A549 (cell line): ENCODE measurements at regions not wholly inside any gene's neighbourhood (a gene's known extent, or its start where the extent isn't known, plus 50 kb on each side); places are given as distances from the start of the nearest gene placed in this dataset.

Experiments
- ATAC-seq, 2 experiments: fragments of 200-7000 bp in 1 of 2; fragments of >200 bp in 1 of 2; cut with Nextera tagmentation in 1 of 2; cut with Tn5 transposase in 1 of 2; 3 replicates each; pipeline versions ENCODE4 v1.8.0 to v1.9.1; 2018 to 2020; ENCODE audit warnings: mild to moderate bottlenecking in 1 of 2, moderate library complexity in 1 of 2
- CTCF ChIA-PET: fragments of 300-600 bp; sonication (Branson Sonifier 250); formaldehyde crosslinking; extraction: SDS; loops from one replicate; lab custom pipeline; 2021; ENCODE audit warnings: antibody characterized with exemption, inconsistent platforms; lab: Yijun Ruan, JAX
- POLR2A ChIA-PET: fragments of 350-600 bp; formaldehyde crosslinking; extraction: SDS; loops from one replicate; lab custom pipeline; 2021; ENCODE audit warnings: antibody characterized with exemption, inconsistent platforms; lab: Yijun Ruan, JAX
- DNase-seq, 2 experiments: peaks; one replicate each; pipeline versions ENCODE4 v3.0.0 to v3.0.0-alpha.2; 2011 to 2016; ENCODE audit warnings: low read depth in 1 of 2, low spot score in 1 of 2
- FAIRE-seq: peaks from 2 replicates; lab custom pipeline; 2011; peaks lifted over from hg19 to GRCh38; lab: Jason Lieb, UNC
- H3K27ac ChIP-seq, 2 experiments: fragments of >200 bp; sonication (Bioruptor Twin); formaldehyde crosslinking; 3 replicates each; pipeline ENCODE4 v1.5.1; 2016 to 2017
- H3K4me1 ChIP-seq: fragments of >200 bp; sonication (Bioruptor Twin); formaldehyde crosslinking; 3 replicates; pipeline ENCODE4 v1.6.1; 2016
- H3K4me2 ChIP-seq: fragments of >200 bp; sonication (Bioruptor Twin); formaldehyde crosslinking; 3 replicates; pipeline ENCODE4 v1.6.1; 2016
- H3K4me3 ChIP-seq: fragments of >200 bp; sonication (Bioruptor Twin); formaldehyde crosslinking; 3 replicates; pipeline ENCODE4 v1.5.1; 2016
- H3K9me3 ChIP-seq: fragments of >200 bp; sonication (Bioruptor Twin); formaldehyde crosslinking; 3 replicates; pipeline ENCODE4 v1.6.1; 2016
- BHLHE40 ChIP-seq: IDR thresholded peaks from 2 replicates; pipeline ENCODE4 v1.6.1; 2012; ENCODE audit warnings: low read depth, low read length, inconsistent platforms
- CBX8 ChIP-seq: fragments of 200-600 bp; sonication (generic); IDR thresholded peaks from 2 replicates; pipeline ENCODE4 v1.6.1; 2016
- EHF ChIP-seq: fragments of 250-450 bp; sonication (Bioruptor Pico); IDR thresholded peaks from 2 replicates; pipeline ENCODE4 v1.5.0; 2020; ENCODE audit warnings: mild to moderate bottlenecking
- FOSB ChIP-seq: fragments of 250-450 bp; sonication (Bioruptor Pico); IDR thresholded peaks from 2 replicates; pipeline ENCODE4 v1.5.0; 2020; ENCODE audit warnings: mild to moderate bottlenecking, moderate library complexity
- GATA3 ChIP-seq: IDR thresholded peaks from 2 replicates; pipeline ENCODE4 v1.6.1; 2012; ENCODE audit warnings: borderline replicate concordance
- HEYL ChIP-seq: fragments of 250-450 bp; sonication (Bioruptor Pico); IDR thresholded peaks from 2 replicates; pipeline ENCODE4 v1.8.0; 2021; ENCODE audit warnings: mild to moderate bottlenecking, moderate library complexity
- HOXA7 ChIP-seq: fragments of 250-450 bp; sonication (Bioruptor Pico); IDR thresholded peaks from 2 replicates; pipeline ENCODE4 v1.5.0; 2020; ENCODE audit warnings: mild to moderate bottlenecking, moderate library complexity
- HOXB13 ChIP-seq: fragments of 250-450 bp; sonication (Bioruptor Pico); IDR thresholded peaks from 2 replicates; pipeline ENCODE4 v1.5.0; 2020; ENCODE audit warnings: low read depth, mild to moderate bottlenecking, moderate library complexity
- HOXB5 ChIP-seq: fragments of 250-450 bp; sonication (Bioruptor Pico); IDR thresholded peaks from 2 replicates; pipeline ENCODE4 v1.5.0; 2020; ENCODE audit warnings: mild to moderate bottlenecking, moderate library complexity
- JUN ChIP-seq, 2 experiments: fragments of >200 bp; sonication (Bioruptor Twin); formaldehyde crosslinking; IDR thresholded peaks; 2 replicates in 1 of 2; 3 replicates in 1 of 2; pipeline ENCODE4 v1.6.1; 2016 to 2017
- KDM1A ChIP-seq: fragments of 200-600 bp; sonication (generic); IDR thresholded peaks from 2 replicates; pipeline ENCODE4 v1.6.1; 2016; ENCODE audit warnings: low read depth, mild to moderate bottlenecking
- KDM5A ChIP-seq: fragments of 200-600 bp; sonication (generic); IDR thresholded peaks from 2 replicates; pipeline ENCODE4 v1.6.1; 2016; ENCODE audit warnings: antibody characterized with exemption, mild to moderate bottlenecking
- MAFK ChIP-seq: fragments of 450-650 bp; IDR thresholded peaks from 2 replicates; pipeline ENCODE4 v1.6.1; 2014; ENCODE audit not compliant: partially characterized antibody
- MYC ChIP-seq: IDR thresholded peaks from 2 replicates; pipeline ENCODE4 v1.6.1; 2012; ENCODE audit warnings: mild to moderate bottlenecking, inconsistent platforms, low read length, improper control_type of control experiment, borderline replicate concordance
- NFE2L2 ChIP-seq: fragments of 150-350 bp; conservative IDR thresholded peaks from 2 replicates; pipeline ENCODE4 v1.6.1; 2014; ENCODE audit warnings: low read length
- NR3C1 ChIP-seq: fragments of >200 bp; sonication (Bioruptor Twin); formaldehyde crosslinking; IDR thresholded peaks from 3 replicates; pipeline ENCODE4 v1.6.1; 2017
- PHF8 ChIP-seq: fragments of 200-600 bp; sonication (generic); IDR thresholded peaks from 2 replicates; pipeline ENCODE4 v1.6.1; 2016; ENCODE audit warnings: low read depth, mild to moderate bottlenecking, antibody characterized with exemption, moderate library complexity, borderline replicate concordance
- POLR2AphosphoS2 ChIP-seq: conservative IDR thresholded peaks from 2 replicates; pipeline ENCODE4 v1.6.1; 2012; ENCODE audit warnings: low read length, improper control_type of control experiment, inconsistent platforms
- RAD21 ChIP-seq, 2 experiments: fragments of >200 bp in 1 of 2; sonication (Bioruptor Twin) in 1 of 2; formaldehyde crosslinking in 1 of 2; IDR thresholded peaks in 1 of 2; conservative IDR thresholded peaks in 1 of 2; 2 replicates in 1 of 2; 3 replicates in 1 of 2; pipeline ENCODE4 v1.6.1; 2012 to 2018; ENCODE audit warnings: inconsistent platforms in 1 of 2
- RARB ChIP-seq: fragments of 250-450 bp; sonication (Bioruptor Pico); IDR thresholded peaks from 2 replicates; pipeline ENCODE4 v1.8.0; 2021; ENCODE audit warnings: mild to moderate bottlenecking, moderate library complexity
- RFX5 ChIP-seq: fragments of 450-650 bp; IDR thresholded peaks from 2 replicates; pipeline ENCODE4 v1.7.1; 2014; ENCODE audit warnings: antibody characterized with exemption, mild to moderate bottlenecking, moderate library complexity
- TFCP2L1 ChIP-seq: fragments of 250-450 bp; sonication (Bioruptor Pico); IDR thresholded peaks from 2 replicates; pipeline ENCODE4 v1.5.0; 2021; ENCODE audit warnings: mild to moderate bottlenecking
- TP53 ChIP-seq: fragments of 250-450 bp; sonication (Bioruptor Pico); IDR thresholded peaks from 2 replicates; pipeline ENCODE4 v1.5.0; 2021; ENCODE audit warnings: mild to moderate bottlenecking, moderate library complexity
- ZNF302 ChIP-seq: fragments of 250-450 bp; sonication (Bioruptor Pico); IDR thresholded peaks from 2 replicates; pipeline ENCODE4 v1.9.0; 2021; ENCODE audit warnings: inconsistent platforms, mild to moderate bottlenecking, moderate library complexity
- ZSCAN20 ChIP-seq: fragments of 250-450 bp; sonication (Bioruptor Pico); IDR thresholded peaks from 2 replicates; pipeline ENCODE4 v1.8.0; 2022; ENCODE audit warnings: mild to moderate bottlenecking, moderate library complexity
- WGBS: methylation state at CpG from one replicate; pipeline ENCODE4 v1.1.6; 2017; ENCODE audit errors: missing lambda C conversion rate; 5-methylcytosine and 5-hydroxymethylcytosine counted together
- TF ChIP-seq, protein P1 (sequence below): IDR thresholded peaks from 2 replicates; pipeline ENCODE4 v1.6.1; 2012
- TF ChIP-seq, protein P2 (sequence below): fragments of 200-600 bp; sonication (generic); IDR thresholded peaks from 2 replicates; pipeline ENCODE4 v1.6.1; 2016; ENCODE audit warnings: antibody characterized with exemption, mild to moderate bottlenecking, moderate library complexity
- TF ChIP-seq, protein P3 (sequence below): IDR thresholded peaks from 2 replicates; pipeline ENCODE4 v1.6.1; 2012
- TF ChIP-seq, protein P4 (sequence below): fragments of >200 bp; sonication (Bioruptor Twin); formaldehyde crosslinking; IDR thresholded peaks from 3 replicates; pipeline ENCODE4 v1.6.1; 2016
- TF ChIP-seq, protein P5 (sequence below): fragments of >200 bp; sonication (Bioruptor Twin); formaldehyde crosslinking; IDR thresholded peaks from 2 replicates; pipeline ENCODE4 v1.6.1; 2016
- TF ChIP-seq, protein P6 (sequence below): fragments of >200 bp; sonication (Bioruptor Twin); formaldehyde crosslinking; IDR thresholded peaks from 3 replicates; pipeline ENCODE4 v1.5.1; 2016

DNA sequence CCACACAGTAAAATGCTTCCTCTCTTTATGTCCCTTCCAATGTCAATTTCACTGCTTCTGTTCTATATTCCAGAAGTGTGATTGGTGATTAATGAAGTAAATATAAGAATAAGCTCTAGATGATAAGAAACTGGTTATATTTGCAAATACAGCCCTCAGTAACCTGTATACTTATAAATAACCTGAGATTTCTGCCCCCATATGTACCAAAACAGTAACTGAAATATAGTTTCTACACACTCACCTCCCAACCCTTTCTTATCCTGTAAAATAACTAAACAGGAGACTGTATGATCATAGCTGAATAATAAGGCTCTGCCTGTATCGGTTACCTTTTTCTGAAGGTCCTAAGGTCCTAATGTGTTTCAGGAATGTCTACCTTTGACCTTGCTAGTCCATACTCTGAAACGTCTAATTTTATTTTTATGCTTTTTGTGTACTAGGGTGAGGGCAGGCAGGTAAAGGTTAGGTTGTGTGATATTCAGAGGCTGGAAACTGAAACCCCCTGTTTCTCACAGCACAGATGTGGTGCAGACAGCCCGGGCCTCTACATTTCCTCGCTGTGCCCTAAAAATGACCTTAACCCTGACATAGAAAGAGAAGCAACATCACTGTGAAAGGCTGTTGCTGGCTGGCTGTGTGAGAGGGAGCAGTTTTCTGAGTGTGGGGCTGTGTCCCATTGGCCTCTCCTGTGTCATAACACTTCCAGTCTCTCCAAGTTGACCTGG, 378.8 kb downstream of the CENPW start:
- 66% methylated on average over 4 of the region's 4 CpGs for WGBS
- H3K27ac ChIP-seq, result no peak overlapping the region
- FAIRE-seq (no peak), ATAC-seq (no peak), DNase-seq (no peak)
- H3K4me3 ChIP-seq, result no peak overlapping the region
- ChIA-PET CTCF (interaction anchor here (1.1 kb wide), 1 partner anchor 403 kb away, joined by 3 read pairs; no protein-coding TSS in a partner anchor), POLR2A (no interaction called here)
- no peak overlapping the region for H3K4me2 ChIP-seq
- TF ChIP-seq, protein P1, sequence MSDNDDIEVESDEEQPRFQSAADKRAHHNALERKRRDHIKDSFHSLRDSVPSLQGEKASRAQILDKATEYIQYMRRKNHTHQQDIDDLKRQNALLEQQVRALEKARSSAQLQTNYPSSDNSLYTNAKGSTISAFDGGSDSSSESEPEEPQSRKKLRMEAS, result no peak
- TF ChIP-seq HOXA7, result no peak
- TF ChIP-seq MAFK, result no peak
- no peak for TF ChIP-seq KDM1A
- no peak for TF ChIP-seq RARB (CRISPR knock-in tag)
- no peak for TF ChIP-seq ZNF302
- no peak for TF ChIP-seq RAD21 (conservative IDR thresholded peaks at IDR 0.05 in 1 of 2, IDR thresholded peaks at IDR 0.05 in 1 of 2)
- no peak for TF ChIP-seq BHLHE40
- no peak for TF ChIP-seq HEYL
- TF ChIP-seq NR3C1, result no peak
- no peak for TF ChIP-seq KDM5A
- TF ChIP-seq CBX8, result no peak
- TF ChIP-seq NFE2L2, result no peak
- TF ChIP-seq, protein P2, sequence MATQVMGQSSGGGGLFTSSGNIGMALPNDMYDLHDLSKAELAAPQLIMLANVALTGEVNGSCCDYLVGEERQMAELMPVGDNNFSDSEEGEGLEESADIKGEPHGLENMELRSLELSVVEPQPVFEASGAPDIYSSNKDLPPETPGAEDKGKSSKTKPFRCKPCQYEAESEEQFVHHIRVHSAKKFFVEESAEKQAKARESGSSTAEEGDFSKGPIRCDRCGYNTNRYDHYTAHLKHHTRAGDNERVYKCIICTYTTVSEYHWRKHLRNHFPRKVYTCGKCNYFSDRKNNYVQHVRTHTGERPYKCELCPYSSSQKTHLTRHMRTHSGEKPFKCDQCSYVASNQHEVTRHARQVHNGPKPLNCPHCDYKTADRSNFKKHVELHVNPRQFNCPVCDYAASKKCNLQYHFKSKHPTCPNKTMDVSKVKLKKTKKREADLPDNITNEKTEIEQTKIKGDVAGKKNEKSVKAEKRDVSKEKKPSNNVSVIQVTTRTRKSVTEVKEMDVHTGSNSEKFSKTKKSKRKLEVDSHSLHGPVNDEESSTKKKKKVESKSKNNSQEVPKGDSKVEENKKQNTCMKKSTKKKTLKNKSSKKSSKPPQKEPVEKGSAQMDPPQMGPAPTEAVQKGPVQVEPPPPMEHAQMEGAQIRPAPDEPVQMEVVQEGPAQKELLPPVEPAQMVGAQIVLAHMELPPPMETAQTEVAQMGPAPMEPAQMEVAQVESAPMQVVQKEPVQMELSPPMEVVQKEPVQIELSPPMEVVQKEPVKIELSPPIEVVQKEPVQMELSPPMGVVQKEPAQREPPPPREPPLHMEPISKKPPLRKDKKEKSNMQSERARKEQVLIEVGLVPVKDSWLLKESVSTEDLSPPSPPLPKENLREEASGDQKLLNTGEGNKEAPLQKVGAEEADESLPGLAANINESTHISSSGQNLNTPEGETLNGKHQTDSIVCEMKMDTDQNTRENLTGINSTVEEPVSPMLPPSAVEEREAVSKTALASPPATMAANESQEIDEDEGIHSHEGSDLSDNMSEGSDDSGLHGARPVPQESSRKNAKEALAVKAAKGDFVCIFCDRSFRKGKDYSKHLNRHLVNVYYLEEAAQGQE, result no peak
- no peak for TF ChIP-seq GATA3
- TF ChIP-seq POLR2AphosphoS2, result no peak
- TF ChIP-seq, protein P3, sequence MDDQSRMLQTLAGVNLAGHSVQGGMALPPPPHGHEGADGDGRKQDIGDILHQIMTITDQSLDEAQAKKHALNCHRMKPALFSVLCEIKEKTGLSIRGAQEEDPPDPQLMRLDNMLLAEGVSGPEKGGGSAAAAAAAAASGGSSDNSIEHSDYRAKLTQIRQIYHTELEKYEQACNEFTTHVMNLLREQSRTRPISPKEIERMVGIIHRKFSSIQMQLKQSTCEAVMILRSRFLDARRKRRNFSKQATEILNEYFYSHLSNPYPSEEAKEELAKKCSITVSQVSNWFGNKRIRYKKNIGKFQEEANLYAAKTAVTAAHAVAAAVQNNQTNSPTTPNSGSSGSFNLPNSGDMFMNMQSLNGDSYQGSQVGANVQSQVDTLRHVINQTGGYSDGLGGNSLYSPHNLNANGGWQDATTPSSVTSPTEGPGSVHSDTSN, result no peak
- TF ChIP-seq MYC, result no peak
- TF ChIP-seq RFX5, result no peak
- no peak for TF ChIP-seq PHF8
- no peaks in the 10 kb centered on the region for H3K9me3 ChIP-seq
- no peaks in the 10 kb centered on the region; the same call in 2 of the 3 replicates for H3K4me1 ChIP-seq

DNA sequence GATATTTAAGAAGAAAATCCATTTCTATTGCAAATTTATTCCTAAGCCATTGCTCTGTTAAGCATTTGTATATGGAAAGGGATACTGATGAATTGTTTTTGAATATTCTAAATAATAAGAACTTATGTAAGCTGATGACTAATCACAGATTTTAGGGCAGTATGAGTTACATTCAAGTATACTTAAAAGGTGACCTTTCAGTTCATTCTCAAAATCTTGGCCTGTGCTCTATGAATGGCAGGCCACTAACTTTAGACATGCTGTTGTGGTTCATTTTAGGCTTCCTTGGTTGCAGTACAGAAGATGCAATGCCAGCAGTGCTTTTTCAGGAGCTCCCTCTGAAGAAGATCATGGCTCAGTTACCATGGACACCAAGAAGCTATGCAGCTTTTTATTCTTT, 380.4 kb downstream of the CENPW start:
- ChIA-PET CTCF (no interaction called here), POLR2A (no interaction called here)
- Histone ChIP-seq H3K4me3 (no peak overlapping the region), H3K4me1 (no peaks in the 10 kb centered on the region; the same call in 2 of the 3 replicates), H3K27ac (no peak overlapping the region), H3K9me3 (no peaks in the 10 kb centered on the region), H3K4me2 (no peak overlapping the region)
- no peak for TF ChIP-seq TP53
- TF ChIP-seq HOXB5, result no peak
- TF ChIP-seq HOXB13, result no peak
- no peak for TF ChIP-seq POLR2AphosphoS2
- TF ChIP-seq JUN (IDR thresholded peaks at IDR 0.05), result no peak
- TF ChIP-seq BHLHE40, result no peak
- no peak for TF ChIP-seq KDM5A
- TF ChIP-seq, protein P4, sequence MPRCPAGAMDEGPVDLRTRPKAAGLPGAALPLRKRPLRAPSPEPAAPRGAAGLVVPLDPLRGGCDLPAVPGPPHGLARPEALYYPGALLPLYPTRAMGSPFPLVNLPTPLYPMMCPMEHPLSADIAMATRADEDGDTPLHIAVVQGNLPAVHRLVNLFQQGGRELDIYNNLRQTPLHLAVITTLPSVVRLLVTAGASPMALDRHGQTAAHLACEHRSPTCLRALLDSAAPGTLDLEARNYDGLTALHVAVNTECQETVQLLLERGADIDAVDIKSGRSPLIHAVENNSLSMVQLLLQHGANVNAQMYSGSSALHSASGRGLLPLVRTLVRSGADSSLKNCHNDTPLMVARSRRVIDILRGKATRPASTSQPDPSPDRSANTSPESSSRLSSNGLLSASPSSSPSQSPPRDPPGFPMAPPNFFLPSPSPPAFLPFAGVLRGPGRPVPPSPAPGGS, result no peak
- TF ChIP-seq TFCP2L1 (CRISPR knock-in tag), result no peak
- no peak for TF ChIP-seq MYC
- TF ChIP-seq, protein P5, sequence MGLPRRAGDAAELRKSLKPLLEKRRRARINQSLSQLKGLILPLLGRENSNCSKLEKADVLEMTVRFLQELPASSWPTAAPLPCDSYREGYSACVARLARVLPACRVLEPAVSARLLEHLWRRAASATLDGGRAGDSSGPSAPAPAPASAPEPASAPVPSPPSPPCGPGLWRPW, result no peak
- TF ChIP-seq FOSB (CRISPR knock-in tag), result no peak
- TF ChIP-seq EHF, result no peak
- TF ChIP-seq, protein P6, sequence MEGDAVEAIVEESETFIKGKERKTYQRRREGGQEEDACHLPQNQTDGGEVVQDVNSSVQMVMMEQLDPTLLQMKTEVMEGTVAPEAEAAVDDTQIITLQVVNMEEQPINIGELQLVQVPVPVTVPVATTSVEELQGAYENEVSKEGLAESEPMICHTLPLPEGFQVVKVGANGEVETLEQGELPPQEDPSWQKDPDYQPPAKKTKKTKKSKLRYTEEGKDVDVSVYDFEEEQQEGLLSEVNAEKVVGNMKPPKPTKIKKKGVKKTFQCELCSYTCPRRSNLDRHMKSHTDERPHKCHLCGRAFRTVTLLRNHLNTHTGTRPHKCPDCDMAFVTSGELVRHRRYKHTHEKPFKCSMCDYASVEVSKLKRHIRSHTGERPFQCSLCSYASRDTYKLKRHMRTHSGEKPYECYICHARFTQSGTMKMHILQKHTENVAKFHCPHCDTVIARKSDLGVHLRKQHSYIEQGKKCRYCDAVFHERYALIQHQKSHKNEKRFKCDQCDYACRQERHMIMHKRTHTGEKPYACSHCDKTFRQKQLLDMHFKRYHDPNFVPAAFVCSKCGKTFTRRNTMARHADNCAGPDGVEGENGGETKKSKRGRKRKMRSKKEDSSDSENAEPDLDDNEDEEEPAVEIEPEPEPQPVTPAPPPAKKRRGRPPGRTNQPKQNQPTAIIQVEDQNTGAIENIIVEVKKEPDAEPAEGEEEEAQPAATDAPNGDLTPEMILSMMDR, result no peak
- no peak for TF ChIP-seq ZSCAN20 (CRISPR knock-in tag)
- no peak for TF ChIP-seq NR3C1
- FAIRE-seq, result no peak
- DNase-seq, result no peak
- no peak for ATAC-seq
